SU-DHL-6 (cell line): ENCODE measurements at regions not wholly inside any gene's neighbourhood (a gene's known extent, or its start where the extent isn't known, plus 50 kb on each side); places are given as distances from the start of the nearest gene placed in this dataset.

Experiments used
- H2AFZ ChIP-seq: fragments of 200-600 bp; sonication (generic); 2 replicates; pipeline ENCODE4 v1.6.1; 2014; ENCODE audit warnings: low read depth, mild to moderate bottlenecking, moderate library complexity, mixed read lengths, antibody characterized with exemption, low read length; ENCODE audit not compliant: severe bottlenecking
- H3F3A ChIP-seq: fragments of 200-600 bp; shearing (Covaris generic); 2 replicates; pipeline ENCODE4 v1.6.0; 2016; ENCODE audit warnings: antibody characterized with exemption, mild to moderate bottlenecking; ENCODE audit not compliant: insufficient read depth
- H3K27ac ChIP-seq: fragments of 200-600 bp; sonication (generic); 2 replicates; pipeline ENCODE4 v1.5.1; 2016; ENCODE audit warnings: low read depth, mild to moderate bottlenecking, low read length, moderate library complexity, mixed read lengths
- H3K27me3 ChIP-seq: fragments of 200-600 bp; sonication (generic), shearing (Covaris generic); 2 replicates; pipeline ENCODE4 v1.6.0; 2014; ENCODE audit warnings: mild to moderate bottlenecking, low read length
- H3K36me3 ChIP-seq: fragments of 200-600 bp; sonication (generic); 2 replicates; pipeline ENCODE4 v1.6.1; 2014; ENCODE audit warnings: mild to moderate bottlenecking, low read length, mixed read lengths
- H3K4me2 ChIP-seq: fragments of 300-600, 200-600 bp; shearing (Covaris generic), sonication (generic); 2 replicates; pipeline ENCODE4 v1.6.0; 2014; ENCODE audit warnings: low read length, low read depth, mild to moderate bottlenecking; ENCODE audit not compliant: poor library complexity, severe bottlenecking
- H3K4me3 ChIP-seq: fragments of 200-600 bp; sonication (generic); 2 replicates; pipeline ENCODE4 v1.5.1; 2014; ENCODE audit warnings: antibody characterized with exemption, low read length, mild to moderate bottlenecking, mixed read lengths; ENCODE audit not compliant: insufficient read depth, poor library complexity, severe bottlenecking
- H3K79me2 ChIP-seq: fragments of 200-600 bp; sonication (generic); 2 replicates; pipeline ENCODE4 v1.6.1; 2014; ENCODE audit warnings: mild to moderate bottlenecking, low read length, moderate library complexity; ENCODE audit not compliant: insufficient read depth
- H3K9ac ChIP-seq: fragments of 200-600 bp; sonication (generic); 2 replicates; pipeline ENCODE4 v1.7.0; 2014; ENCODE audit warnings: mild to moderate bottlenecking, low read length
- H3K9me2 ChIP-seq: fragments of 200-600 bp; sonication (generic); replicated peaks from 2 replicates; pipeline ENCODE4 v1.6.1; 2014; ENCODE audit warnings: low read length; ENCODE audit not compliant: insufficient read depth
- H3K9me3 ChIP-seq: fragments of 200-600 bp; sonication (generic); 2 replicates; pipeline ENCODE4 v1.6.1; 2014; ENCODE audit warnings: low read length, mixed read lengths; ENCODE audit not compliant: insufficient read depth
- H4K20me1 ChIP-seq: fragments of 200-600 bp; sonication (generic); 2 replicates; pipeline ENCODE4 v1.6.1; 2014; ENCODE audit warnings: low read depth, mild to moderate bottlenecking, antibody characterized with exemption, low read length, moderate library complexity, mixed read lengths
- CTCF ChIP-seq: fragments of 200-600 bp; sonication (generic); IDR thresholded peaks from one replicate; pipeline ENCODE4 v1.5.1; 2017; ENCODE audit warnings: antibody characterized with exemption, mild to moderate bottlenecking, low read length, moderate library complexity; ENCODE audit not compliant: insufficient read depth, poor library complexity, severe bottlenecking
- EZH2phosphoT487 ChIP-seq: fragments of 200-600 bp; sonication (generic), shearing (Covaris generic); conservative IDR thresholded peaks from 2 replicates; pipeline ENCODE4 v1.6.1; 2018; ENCODE audit warnings: mild to moderate bottlenecking, antibody characterized with exemption, low read length, moderate library complexity, mixed read lengths

GRCh38 chr3:117302428-117302827 is 592.8 kb downstream of the TUSC7 start:
- no peak overlapping the region for H3K4me2 ChIP-seq
- H3K79me2 ChIP-seq, result no peaks in the 10 kb centered on the region

DNA sequence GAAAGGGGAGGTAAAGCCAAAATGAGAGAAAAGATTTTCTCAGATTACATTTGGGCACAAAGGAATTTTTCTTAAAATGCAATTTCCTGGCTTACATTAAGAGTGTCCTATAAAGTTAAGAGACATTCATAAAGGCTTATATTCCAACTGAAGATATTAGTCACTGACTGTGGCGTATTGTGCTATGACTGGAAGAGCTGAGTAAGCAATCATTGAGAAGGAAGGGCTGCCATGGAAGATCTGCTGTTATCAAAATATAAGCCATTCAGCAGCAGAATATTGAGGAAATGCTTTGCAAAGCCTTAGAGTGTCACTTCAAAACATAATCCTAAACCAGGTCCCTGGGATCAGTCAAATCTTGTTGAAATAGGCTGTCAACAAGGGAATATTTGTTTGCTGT is 593.9 kb downstream of the TUSC7 start:
- no peak overlapping the region for H3K4me3 ChIP-seq
- TF ChIP-seq EZH2phosphoT487 (no peak), CTCF (no peak)
- H3K79me2 ChIP-seq, result no peaks in the 10 kb centered on the region
- H2AFZ ChIP-seq, result no peak overlapping the region
- H3K36me3 ChIP-seq, result no peaks in the 10 kb centered on the region
- no peaks in the 10 kb centered on the region for H3K27me3 ChIP-seq
- H3F3A ChIP-seq, result no peaks in the 10 kb centered on the region
- no peak overlapping the region for H3K4me2 ChIP-seq
- H3K27ac ChIP-seq, result no peak overlapping the region
- no peaks in the 10 kb centered on the region for H3K9me3 ChIP-seq
- H3K9ac ChIP-seq, result no peak overlapping the region
- no peaks in the 10 kb centered on the region for H4K20me1 ChIP-seq
- 0 out of 2 replicates have a peak, but pooled peaks cover 4% of the 10 kb centered on the region for H3K9me2 ChIP-seq

More at GRCh38 chr3:117302428-117302827, 592.8 kb downstream of the TUSC7 start:
- H3K27me3 ChIP-seq, result no peaks in the 10 kb centered on the region
- no peaks in the 10 kb centered on the region for H3K9me3 ChIP-seq
- H3K36me3 ChIP-seq, result no peaks in the 10 kb centered on the region
- 0 out of 2 replicates have a peak, but pooled peaks cover 4% of the 10 kb centered on the region for H3K9me2 ChIP-seq
- no peak overlapping the region for H3K9ac ChIP-seq
- no peak overlapping the region for H2AFZ ChIP-seq
- no peak overlapping the region for H3K4me3 ChIP-seq
- TF ChIP-seq CTCF (no peak), EZH2phosphoT487 (no peak)
- no peaks in the 10 kb centered on the region for H3F3A ChIP-seq
- no peak overlapping the region for H3K27ac ChIP-seq
- no peaks in the 10 kb centered on the region for H4K20me1 ChIP-seq

GRCh38 chr3:117304681-117305080 is 595.1 kb downstream of the TUSC7 start:
- H3K9ac ChIP-seq, result no peak overlapping the region
- no peaks in the 10 kb centered on the region for H3K79me2 ChIP-seq
- no peaks in the 10 kb centered on the region for H3K9me3 ChIP-seq
- TF ChIP-seq EZH2phosphoT487 (no peak), CTCF (no peak)
- H3K4me2 ChIP-seq, result no peak overlapping the region
- H3K9me2 ChIP-seq, result no peaks in the 10 kb centered on the region
- H3K4me3 ChIP-seq, result no peak overlapping the region
- no peaks in the 10 kb centered on the region for H3K36me3 ChIP-seq
- no peak overlapping the region for H2AFZ ChIP-seq
- H4K20me1 ChIP-seq, result no peaks in the 10 kb centered on the region
- no peaks in the 10 kb centered on the region for H3F3A ChIP-seq
- no peak overlapping the region for H3K27ac ChIP-seq
- no peaks in the 10 kb centered on the region for H3K27me3 ChIP-seq

- H2AFZ ChIP-seq, result no peak overlapping the region
- TF ChIP-seq CTCF (no peak), EZH2phosphoT487 (no peak)
- no peak overlapping the region for H3K9ac ChIP-seq
- H3K4me2 ChIP-seq, result no peak overlapping the region
- no peaks in the 10 kb centered on the region for H4K20me1 ChIP-seq
- H3F3A ChIP-seq, result no peaks in the 10 kb centered on the region
- no peaks in the 10 kb centered on the region for H3K36me3 ChIP-seq
- no peaks in the 10 kb centered on the region for H3K79me2 ChIP-seq
- no peak overlapping the region for H3K27ac ChIP-seq
- no peaks in the 10 kb centered on the region for H3K9me3 ChIP-seq
- H3K27me3 ChIP-seq, result no peaks in the 10 kb centered on the region
- H3K9me2 ChIP-seq, result no peaks in the 10 kb centered on the region
- no peak overlapping the region for H3K4me3 ChIP-seq
These were observed 596.1 kb downstream of the TUSC7 start for GRCh38 chr3:117305681-117306080.
